ENCODE measurements at regions not wholly inside any gene's neighbourhood (a gene's known extent, or its start where the extent isn't known, plus 50 kb on each side); places are given as distances from the start of the nearest gene placed in this dataset.

DNA sequence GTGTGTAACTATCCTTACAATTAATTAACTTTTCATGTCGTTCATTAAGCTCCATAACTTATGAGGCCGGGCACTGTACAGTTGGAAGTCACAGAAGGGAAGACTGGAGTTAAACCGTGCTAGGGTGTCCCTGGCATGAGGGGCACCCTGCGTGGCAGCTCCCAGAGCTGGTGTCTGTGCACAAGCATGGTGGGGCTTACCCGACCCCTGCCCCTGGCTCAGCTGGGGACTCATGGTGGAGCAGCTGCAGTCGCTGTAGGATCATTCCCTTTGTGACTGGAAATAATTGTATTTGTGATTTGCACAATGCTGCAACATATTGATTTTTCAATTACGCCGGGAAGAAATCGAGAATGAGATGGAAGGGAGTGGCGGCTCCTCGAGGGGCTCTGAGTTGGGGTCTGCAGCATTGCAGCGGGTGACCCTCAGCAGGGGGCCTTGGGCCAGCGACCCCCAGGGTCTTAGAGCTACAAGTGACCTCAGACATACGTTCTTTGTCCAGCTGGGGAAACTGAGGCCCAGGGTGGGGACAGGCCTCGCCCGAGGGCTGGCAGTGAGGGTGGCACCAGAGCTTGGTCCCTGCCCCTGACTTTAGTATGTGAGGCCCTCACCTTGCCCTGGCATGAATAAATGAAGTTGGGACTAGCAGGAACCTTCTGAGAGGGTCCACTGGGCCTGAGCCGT is 125.4 kb downstream of the KIF26A start:
- no peaks in the 10 kb centered on the region for H3K27me3 ChIP-seq
- TF ChIP-seq, protein P1, sequence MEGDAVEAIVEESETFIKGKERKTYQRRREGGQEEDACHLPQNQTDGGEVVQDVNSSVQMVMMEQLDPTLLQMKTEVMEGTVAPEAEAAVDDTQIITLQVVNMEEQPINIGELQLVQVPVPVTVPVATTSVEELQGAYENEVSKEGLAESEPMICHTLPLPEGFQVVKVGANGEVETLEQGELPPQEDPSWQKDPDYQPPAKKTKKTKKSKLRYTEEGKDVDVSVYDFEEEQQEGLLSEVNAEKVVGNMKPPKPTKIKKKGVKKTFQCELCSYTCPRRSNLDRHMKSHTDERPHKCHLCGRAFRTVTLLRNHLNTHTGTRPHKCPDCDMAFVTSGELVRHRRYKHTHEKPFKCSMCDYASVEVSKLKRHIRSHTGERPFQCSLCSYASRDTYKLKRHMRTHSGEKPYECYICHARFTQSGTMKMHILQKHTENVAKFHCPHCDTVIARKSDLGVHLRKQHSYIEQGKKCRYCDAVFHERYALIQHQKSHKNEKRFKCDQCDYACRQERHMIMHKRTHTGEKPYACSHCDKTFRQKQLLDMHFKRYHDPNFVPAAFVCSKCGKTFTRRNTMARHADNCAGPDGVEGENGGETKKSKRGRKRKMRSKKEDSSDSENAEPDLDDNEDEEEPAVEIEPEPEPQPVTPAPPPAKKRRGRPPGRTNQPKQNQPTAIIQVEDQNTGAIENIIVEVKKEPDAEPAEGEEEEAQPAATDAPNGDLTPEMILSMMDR (IDR thresholded peaks at IDR 0.05), result no peak
- ATAC-seq (no peak), DNase-seq (peak; percentile 51)
- H3K36me3 ChIP-seq, result no peaks in the 10 kb centered on the region
- no peaks in the 10 kb centered on the region for H3K4me1 ChIP-seq
- intact Hi-C loops (cut with DNase I), result no loop called here
- H3K4me3 ChIP-seq, result no peak overlapping the region
- H3K27ac ChIP-seq, result no peak overlapping the region
- H3K9me3 ChIP-seq, result no peaks in the 10 kb centered on the region

DNA sequence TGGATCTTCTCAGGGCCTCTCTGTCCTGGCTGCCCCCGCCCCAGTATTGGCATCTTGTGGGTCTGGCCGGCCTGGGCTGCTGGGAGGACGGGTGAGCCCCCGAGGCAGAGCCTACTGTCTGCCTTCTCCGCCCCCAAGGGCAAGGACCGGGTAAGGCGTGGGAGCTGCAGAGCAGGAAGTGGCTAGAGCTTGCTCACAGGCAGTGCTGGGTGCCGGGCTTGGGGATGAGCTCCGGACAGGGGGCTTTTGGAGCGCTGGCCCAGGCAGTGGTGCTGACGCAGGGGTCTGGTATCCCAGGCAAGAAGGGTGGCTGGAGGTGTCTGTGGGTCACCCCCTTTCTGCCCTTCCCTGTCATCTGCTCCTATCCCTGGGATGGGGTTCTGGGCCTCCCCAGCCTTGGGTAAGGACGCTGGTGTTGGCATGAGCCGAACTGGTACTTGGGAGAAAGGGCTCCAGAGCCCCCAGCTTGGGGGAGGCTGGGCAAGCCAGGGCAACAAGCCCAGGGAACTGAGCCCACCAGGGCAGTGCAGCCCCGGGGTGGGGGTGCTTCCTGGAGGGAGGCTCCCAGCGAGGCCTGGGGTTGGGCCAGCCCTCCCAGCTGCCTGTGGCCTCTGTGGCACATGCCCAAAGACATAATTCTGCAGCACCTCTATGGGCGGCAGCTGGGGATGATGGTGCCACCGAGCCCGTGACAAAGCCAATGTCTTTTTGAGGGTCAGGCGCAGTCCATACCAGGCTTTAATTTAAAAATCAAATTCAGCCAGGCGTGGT is 126.3 kb downstream of the KIF26A start:
- H3K9me3 ChIP-seq, result no peaks in the 10 kb centered on the region
- H3K27me3 ChIP-seq, result no peaks in the 10 kb centered on the region
- intact Hi-C loops (cut with DNase I), result no loop called here
- no peaks in the 10 kb centered on the region for H3K4me1 ChIP-seq
- H3K4me3 ChIP-seq, result no peak overlapping the region
- DNase-seq, result peak; percentile 43
- ATAC-seq, result no peak
- H3K27ac ChIP-seq, result no peak overlapping the region
- H3K36me3 ChIP-seq, result no peaks in the 10 kb centered on the region
- TF ChIP-seq, protein P1 (IDR thresholded peaks at IDR 0.05), result no peak

DNA sequence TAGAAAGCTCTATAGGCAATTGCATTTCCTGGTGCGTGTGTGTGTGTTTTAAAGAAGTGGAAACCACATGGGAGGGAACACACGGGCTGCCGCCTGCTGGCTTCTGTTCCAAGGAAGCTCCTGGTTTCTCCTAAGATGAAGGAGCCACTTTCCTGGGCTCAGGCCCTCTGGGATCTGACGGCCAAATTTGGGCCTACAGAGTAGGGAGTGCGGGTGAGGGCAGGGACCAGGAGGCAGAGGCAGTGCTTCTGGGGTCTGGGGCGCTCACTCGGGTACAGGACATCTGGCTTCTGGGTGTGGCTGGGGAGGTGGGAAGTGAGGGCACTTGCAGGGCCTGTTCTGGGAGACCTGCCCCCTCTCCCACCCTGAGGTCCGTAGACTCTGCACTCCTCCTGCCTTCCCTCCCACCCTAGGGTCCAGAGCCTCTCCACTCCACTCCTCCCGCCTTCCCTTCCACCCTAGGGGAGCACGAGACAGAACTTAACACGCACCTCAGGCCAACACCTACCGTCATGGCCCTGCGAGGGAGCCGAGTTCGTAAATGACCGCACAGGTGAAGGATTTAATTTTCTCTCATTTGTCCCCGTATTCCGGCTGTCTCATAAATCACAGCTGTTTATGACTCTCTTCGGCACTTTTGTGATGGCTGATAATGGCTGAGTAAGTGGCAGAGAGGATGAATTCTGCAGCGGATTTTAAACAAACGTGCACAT is 127.7 kb downstream of the KIF26A start:
- no peak overlapping the region for H3K27ac ChIP-seq
- TF ChIP-seq, protein P1 (IDR thresholded peaks at IDR 0.05), result no peak
- no peaks in the 10 kb centered on the region for H3K4me1 ChIP-seq
- DNase-seq (peak; percentile 43), ATAC-seq (no peak)
- H3K4me3 ChIP-seq, result no peak overlapping the region
- no peaks in the 10 kb centered on the region for H3K27me3 ChIP-seq
- no peaks in the 10 kb centered on the region for H3K9me3 ChIP-seq
- no peaks in the 10 kb centered on the region for H3K36me3 ChIP-seq
- intact Hi-C loops (cut with DNase I), result no loop called here

DNA sequence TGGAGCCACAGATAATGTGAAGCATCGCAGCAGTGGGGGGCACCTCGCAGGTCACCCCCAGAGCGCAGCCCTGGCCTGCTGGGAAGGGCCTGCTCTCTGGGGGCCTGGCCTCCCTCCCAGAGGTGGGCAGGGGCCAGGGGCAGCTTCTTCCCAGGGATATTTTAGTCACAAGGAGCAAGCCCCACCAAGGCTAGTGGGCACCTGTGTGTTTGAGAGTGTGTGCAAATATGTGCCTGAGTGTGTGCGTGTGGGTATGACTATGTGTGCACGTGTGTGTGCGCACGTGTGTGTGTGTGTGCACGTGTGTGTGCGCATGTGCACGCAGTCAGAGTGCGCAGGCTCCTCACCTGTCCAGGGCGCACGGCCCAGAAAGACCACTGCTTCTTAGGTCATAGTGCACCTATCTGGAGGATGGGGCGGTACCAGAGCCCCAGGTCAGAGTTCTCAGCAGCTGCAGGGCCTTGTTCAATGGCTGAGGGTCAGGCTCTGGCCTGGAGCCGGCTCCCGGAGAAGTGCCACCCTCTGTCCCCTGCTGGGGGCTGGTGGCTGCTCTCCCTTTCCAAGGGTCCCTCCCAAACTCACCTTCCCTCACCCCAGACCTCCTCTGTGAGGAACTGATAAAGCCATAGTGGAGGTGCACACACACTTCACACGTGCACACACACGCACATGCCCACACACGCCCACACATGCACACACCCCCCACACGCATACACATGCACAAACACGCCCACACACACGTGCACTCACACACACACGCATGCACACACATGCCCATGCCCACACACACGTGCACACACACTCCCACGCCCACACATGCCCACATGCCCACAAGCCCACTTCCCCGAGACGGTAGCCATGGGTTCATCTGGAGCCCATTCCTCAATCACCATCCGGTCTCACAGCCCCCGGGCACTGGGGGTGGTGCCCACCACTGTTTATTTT is 128.5 kb downstream of the KIF26A start:
- intact Hi-C loops (cut with DNase I), result no loop called here
- no peak overlapping the region for H3K4me3 ChIP-seq
- H3K4me1 ChIP-seq, result no peaks in the 10 kb centered on the region
- no peak for ATAC-seq
- H3K27ac ChIP-seq, result no peak overlapping the region
- H3K36me3 ChIP-seq, result no peaks in the 10 kb centered on the region
- no peaks in the 10 kb centered on the region for H3K27me3 ChIP-seq
- TF ChIP-seq, protein P1 (IDR thresholded peaks at IDR 0.05), result no peak
- peak; percentile 54 for DNase-seq
- H3K9me3 ChIP-seq, result no peaks in the 10 kb centered on the region

DNA sequence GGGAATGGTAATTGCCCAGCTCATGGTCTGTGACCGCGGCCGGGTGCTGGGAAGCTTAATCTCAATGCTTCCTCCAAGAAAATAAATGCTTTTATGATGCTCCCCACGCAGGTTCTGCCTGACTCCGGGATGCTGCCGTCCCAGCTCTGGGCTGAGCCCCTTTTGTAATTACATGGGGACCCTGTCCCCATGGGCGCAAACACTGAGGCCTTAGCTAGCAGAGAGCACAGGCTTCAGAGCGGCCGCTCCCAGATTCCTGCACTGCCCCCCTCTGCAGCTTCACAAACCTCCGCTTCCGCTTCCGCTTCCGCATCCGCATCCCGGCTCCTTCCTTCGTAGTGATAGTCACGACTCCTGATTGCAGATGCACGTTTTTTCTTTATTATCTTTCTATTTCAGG is 129.5 kb downstream of the KIF26A start:
- DNase-seq (peak; percentile 52), ATAC-seq (no peak)
- intact Hi-C loops (cut with DNase I), result no loop called here
- TF ChIP-seq, protein P1 (IDR thresholded peaks at IDR 0.05), result no peak
- H3K4me1 ChIP-seq, result no peaks in the 10 kb centered on the region
- H3K9me3 ChIP-seq, result no peaks in the 10 kb centered on the region
- H3K27me3 ChIP-seq, result no peaks in the 10 kb centered on the region
- H3K4me3 ChIP-seq, result no peak overlapping the region
- no peaks in the 10 kb centered on the region for H3K36me3 ChIP-seq
- no peak overlapping the region for H3K27ac ChIP-seq
